ENCODE measurements at regions not wholly inside any gene's neighbourhood (a gene's known extent, or its start where the extent isn't known, plus 50 kb on each side); places are given as distances from the start of the nearest gene placed in this dataset.

DNA sequence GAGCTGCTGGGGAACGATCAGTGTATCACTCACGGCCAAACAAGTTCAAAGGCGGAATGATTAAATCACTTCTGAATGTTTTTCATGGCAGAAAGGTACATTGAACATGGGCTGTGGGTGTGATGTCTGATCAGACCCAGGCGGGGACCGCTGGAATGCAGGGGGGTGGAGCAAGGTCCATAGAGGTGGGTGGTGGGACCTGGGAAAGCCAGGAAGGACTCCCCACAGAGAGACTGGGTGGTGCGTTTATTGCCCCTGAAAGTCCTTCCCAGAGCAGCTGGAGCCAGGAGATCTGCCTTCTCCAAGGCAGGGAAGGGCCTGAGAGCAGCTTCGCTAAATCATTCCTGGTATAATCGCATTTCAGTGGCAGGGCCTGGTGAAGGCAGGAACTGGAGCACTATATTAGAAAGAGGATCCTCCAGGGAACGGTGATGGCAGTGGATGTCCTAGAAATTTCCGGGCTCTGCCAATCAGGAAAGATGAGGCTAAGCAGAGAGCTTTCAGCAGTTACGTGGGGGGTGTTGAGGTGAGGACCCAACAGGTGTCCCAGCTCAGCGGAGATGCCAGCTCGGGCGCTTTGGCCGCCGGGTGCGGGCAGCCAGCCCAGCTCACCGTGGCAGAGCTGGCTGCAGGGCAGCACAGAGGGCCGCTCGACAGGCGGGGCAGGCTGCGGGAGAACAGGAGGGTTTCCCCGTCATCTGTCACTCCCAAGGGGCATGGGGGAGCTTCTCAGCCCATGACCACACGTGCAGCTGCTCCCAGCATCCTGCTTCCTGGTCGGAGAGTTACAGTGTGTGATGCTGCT lies 271.7 kb downstream of the CTTN start:
- DNase-seq: no peak

DNA sequence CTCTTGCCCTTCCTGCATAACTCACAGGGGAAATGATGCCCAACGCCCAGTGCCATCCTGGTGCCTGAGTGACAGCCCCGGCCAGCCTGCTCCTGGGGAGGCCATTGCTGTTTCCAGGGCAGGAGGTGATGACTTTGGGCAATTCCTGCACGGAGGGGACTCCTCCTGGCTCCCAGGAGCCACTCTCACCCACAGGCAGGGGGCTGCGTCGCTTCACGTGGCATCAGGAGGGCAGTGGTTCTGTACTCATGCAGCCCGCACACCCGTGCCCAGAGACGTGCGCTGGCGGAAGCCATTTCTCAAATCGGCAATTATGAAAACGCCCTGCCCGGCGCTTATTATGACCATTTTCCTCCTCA lies 272.3 kb downstream of the CTTN start:
- no peak for DNase-seq

DNA sequence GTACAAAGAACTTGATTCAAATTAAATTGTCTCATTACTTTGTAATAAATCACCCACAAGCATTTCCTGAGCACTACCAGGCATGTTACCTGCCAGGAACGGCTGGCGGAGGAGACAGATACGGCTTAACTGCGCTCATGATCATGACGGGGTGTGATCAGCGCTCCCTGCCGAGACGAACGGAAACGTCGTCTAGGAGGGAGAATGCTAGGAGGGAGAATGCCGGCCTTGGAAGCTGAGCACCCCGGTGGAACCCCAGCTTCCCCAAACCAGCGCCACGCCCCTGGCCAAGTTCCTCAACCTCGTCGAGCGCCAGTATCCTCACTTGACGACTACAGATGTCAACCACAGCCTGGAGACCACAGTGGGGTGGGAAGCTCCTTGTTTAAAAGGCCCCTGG lies 272.8 kb downstream of the CTTN start:
- peak in 3 of 56 donors; percentile 8 to 48 (median 14) for DNase-seq

DNA sequence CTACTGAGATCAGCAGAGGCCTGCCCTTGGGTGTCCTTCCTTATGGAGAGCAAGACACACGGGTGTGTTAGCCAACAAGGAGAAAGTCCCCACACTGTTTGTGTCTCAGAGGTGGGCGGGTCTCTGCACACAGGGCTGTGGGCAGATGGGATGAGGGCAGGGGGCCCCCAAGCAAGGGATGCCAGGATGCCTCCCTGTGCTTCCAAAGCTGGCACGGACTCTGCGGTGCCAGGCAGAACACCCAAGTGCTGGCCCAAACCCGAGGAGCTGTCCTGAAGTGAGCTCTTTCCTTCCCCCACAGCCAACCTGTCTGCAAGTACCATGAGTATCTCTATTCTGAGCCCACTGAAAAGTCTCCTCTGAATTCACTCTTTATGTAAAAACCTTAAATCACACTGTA lies 273.3 kb downstream of the CTTN start:
- no peak for DNase-seq

DNA sequence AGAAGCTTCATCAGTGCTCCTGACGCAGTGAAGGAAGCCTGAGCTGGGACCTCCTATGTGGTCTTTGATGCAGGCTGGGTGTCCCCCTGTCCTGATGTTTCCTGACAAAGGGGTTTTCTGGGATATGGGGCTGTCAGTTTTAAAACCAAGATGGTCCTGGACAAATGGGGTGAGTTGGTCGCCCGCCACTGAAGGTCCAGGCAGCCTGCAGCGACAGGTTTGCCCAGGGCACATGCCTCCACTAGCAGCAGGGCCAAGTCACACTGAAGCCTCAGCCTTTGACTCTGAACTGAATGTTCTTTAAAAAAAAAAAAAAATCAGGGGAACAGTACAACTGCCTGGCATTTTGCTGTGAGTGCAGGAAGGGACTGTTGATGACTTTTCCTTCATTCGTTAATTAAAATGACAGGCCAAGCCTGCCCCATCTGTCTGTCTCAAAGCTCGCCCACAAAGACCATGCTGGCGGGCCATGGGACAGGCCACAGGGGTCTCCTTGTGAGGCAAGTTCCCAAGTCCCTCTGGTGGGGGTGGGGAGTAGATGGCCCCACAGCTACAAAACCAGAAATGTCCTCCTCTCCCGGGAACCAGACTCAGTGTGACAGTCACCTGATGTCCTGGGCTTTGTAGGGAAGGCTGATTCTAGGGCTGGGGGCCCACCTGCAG lies 274.8 kb downstream of the CTTN start:
- DNase-seq: peak in 5 of 56 donors; percentile 9 to 32 (median 12)

DNA sequence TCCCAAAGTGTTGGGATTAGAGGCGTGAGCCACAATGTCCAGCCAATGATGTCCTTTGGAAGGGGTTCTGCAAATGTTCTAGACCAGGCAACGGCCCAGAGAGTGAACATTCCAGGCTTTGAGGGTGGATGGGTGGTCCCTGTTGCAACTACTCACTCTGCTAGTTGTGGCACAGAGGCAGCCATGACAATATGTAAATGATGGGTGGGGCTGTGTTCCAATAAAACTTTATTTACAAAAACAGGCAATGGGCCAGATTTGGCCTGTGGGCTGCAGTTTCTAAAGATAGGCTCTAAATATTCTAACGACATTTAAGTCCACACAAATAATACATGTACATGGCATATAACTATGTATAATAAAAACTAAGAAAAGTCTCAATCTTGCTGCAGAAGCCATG lies 276.3 kb downstream of the CTTN start:
- no peak for DNase-seq

DNA sequence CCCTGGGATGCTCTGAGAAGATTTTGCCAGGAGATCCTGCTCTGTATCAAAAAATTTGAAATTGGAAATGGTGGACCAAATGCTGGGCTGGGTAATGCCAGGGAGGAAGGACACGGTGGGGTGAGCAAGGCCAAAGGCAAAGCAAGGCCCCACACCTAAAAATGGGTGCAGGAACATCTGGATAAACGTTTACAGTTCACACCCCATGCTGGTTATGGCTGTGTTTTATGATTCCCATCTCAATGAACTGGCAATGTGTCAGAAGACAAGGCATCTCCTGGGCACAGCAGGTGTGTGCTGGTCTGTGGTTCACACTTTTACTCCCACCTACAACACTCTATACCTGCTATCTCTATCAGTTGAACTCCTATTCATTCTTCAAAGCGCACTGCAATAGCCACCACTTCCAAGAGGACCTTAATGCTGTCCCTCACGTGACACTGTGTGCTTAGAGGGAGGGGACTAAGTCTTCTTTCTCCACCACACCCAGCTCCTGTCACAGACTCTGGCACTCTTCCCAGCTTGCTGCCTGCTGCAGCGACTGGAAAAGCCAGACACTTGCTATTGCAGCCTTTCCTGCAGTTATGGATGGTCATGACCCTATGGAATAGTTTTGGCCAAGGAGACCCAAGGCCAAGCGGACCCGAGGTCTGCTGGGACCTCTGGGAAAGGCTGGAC lies 277.5 kb downstream of the CTTN start:
- DNase-seq: no peak

DNA sequence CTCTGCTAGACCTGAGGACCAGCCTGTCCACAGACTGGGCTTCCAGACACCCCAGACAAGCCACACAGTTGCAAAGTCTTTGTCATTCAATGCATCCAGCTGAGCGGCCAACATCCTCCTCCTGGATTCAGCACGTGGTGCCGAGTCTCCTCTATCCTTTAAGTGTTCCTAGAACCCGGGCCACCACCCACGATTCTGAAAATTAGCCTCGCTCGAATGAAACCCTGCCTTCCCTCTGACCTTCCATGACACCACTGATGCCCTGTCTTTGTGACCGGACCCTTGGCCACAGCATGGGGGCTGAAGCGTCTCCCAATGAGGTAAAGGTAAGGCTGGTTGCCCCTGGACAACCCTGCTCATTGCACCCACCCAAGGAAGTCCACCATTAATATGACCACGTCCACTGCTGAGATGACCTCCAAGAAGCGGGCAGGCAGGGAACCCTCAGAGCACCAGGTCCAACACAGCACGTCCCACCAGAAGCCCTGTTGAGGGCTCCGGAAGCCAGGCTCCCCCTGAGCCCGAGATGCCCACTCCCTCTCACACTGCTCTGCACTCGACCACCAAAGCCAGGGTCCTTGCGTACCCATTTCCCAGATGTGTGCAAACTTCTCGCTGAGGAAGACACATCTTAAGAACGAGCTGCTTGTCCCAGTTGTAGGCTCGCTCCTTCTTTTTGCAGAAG lies 279.0 kb downstream of the CTTN start:
- DNase-seq: no peak

DNA sequence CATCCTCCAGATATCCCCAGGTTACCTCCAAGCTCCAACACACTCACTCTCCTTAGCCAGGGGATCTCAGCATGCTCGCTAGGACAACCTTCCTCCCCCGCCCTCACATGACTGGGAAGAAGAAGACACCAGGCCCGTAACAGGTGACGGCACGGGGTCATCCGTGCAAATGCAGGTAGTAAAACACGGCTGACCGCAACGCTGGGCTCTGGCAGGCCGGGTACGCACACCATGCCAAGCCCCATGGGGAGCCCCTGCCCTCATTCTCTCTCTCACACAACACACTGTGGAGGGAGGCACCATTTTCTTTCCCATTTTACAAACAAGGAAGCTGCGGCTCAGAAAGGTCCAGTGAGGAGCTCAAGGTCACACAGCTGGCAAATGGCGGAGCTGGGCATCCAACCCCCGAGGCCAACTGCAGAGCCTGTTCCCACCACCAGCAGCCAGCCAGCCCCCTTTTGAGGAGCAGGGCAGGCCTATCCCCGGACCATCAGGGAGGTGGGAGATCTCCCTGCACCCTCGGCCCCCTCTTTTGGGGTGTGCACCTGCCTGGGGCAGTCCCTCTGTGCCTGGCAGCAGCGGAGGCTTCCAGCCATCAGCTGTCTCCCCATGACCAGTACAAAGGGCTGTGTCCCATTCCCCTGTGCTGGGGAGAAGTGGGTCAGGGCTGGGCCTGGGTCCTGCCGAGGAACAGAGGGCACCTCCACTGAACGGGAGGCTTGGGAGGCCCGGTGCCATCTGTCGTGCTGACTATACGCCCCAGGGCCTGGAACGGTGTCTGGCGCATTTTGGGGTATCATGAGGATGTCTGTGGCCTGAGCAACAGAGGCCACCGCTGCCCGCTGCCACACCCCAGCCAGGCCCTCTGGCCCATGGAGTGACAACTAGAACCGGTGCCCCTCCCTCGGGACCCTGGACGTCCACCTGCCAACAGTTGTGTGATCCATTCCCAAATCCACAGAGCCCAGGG lies 280.9 kb downstream of the CTTN start:
- no peak for DNase-seq

DNA sequence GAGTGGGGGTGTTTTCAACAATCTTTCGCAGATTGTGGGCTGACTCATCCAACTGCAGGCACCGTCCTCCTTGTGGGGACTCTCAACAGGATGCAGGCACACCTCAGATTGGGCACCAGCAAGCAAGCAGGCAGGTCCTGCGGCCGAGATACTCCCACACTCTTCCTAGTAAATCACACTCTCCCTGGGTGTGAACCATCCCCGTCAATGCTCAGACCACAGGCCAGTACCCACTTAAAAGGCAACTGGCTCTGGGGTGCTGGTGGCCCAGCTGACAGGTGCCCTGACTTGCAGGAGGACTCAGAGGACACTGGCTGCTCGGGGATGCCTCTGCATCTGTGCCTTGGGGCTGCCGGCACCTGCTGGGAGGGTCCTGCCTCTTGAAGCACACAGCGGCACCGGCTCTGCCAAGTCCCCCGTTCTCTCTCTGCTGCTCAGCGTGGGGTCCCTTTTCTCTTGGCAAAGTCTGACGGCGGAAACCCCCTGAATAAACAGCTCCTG lies 282.5 kb downstream of the CTTN start:
- no peak for DNase-seq

DNA sequence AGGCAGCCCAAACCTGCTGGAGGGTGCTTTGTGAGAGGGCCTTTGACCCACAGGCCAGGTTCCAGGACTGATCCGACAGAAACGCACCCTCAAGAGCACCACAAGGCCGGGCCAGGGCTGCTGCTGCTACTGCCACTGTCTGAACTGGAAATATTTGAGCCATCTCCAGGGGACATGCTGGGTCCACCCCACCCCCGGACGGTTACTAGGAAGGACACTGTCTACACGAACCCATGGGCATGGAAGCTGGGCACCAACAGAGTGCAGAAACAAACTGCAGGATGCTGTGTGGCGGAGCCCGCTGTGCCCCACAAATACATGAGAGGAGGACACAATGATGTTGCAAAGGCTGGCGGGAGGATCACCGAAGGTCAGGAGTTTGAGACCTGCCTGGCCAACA lies 283.7 kb downstream of the CTTN start:
- no peak for DNase-seq

DNA sequence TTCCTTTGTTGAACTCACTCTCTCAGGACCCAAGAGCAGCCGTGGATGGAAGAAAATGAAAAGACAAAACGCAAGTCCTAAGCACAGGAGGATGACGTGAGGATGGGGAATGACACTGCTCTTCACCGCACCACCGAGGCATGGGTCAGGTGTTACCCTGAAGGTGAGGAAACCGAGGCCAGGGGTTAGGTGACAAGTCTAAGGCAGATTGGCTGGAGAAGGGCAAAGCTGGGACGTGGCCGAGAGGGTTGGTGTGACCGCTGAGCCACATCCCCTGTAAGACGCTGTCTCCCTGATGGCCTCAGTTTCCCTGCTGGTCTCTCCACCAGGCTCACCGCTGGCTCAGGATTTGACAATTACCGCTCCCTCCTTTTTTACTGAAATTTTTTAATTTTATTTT lies 284.4 kb downstream of the CTTN start:
- no peak for DNase-seq

DNA sequence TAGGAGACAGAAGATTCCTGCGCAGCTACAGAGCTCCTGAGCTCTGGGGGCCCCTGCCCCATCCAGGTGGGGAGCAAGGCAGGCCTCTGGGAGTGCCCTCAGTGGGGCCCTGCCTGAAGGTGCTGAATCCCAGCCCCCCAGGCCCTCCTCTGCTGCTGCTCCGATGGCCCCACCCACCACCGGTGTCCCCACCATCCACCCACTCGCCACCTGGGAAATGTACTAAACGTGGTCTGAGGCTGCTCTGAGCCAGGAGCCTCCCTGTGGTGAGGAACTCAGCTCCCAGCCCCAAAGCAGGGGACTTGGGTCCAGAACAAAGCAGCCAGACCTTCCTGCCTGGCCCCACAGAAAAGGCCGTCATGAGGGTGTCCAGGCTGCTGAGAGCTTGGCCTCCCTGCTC lies 289.4 kb downstream of the CTTN start:
- no peak for DNase-seq

DNA sequence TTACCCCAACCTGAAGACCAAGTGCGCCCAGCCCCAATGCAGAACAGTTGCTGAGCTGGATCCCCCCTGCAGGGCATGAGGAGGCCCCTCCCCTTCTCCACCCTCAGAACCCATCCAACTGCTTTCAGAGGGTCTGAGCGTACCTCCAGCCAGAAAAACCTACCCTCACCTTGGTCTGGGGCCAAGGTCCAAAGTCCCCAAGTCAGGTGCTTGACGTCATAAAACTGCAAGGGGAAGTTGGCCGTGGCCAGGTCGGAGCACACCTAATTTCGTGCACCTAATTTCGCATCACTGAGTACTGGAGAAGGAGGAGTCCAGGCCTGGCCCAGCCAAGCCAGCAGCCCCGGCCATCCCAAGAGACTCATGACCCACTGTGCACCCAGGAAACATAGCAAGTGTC lies 289.8 kb downstream of the CTTN start:
- no peak for DNase-seq

DNA sequence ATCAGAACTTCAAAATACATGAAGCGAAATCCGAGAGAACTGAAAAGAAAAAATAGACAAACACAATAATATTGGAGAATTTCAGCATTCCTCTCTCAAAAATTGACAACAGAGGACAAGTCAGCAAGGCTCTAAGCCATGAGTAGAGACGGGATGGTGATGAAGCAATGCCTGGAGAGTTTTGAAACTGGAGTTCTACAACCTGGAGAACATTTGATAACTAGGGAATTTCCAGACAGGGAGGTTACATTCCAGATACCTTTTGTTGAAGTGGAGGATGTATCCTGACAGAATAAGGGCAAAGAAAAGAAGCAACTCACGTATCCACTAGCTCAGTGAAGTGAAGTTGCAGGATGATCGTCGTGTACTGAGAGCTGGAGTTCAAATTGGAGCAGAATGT lies 291.4 kb downstream of the CTTN start:
- DNase-seq: no peak

DNA sequence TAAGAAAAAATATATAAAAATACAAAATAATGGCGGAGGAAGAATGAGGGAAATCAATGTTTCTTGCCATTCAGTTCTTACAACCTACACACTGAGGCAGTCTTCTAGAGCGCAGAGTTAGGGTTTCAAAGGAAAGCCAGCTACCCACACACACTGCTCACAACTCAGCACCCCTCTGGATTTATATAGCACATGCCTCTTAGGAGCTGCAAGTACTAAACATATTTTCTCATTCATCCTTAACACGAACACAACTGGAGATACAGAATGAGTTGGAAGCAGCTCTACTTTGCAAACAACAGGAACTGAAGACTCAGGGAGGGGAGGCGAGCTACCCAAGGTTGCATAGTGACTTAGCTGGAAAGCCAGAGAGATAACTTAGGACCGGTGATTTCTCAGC lies 293.8 kb downstream of the CTTN start:
- no peak for DNase-seq

DNA sequence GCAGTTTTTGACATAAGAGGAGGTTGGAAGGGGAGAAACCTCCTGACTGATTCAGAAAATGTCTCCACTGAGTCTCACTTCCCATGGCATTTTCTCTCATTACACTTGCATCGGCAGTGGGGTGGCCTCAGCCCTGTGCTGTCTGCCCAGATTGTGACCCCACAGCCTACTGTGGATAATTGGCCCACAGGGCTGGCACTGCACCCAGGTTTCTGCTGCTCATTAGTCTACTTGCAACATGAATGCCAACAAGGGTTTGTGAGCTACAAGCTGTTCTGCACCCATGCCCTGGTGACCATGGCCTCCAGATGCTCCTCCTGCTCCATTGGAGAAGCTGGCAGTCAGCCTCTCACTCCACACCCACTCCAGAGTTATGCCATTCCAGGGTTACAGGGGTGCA lies 296.0 kb downstream of the CTTN start:
- peak in 42 of 56 donors; percentile 3 to 82 (median 32) for DNase-seq

DNA sequence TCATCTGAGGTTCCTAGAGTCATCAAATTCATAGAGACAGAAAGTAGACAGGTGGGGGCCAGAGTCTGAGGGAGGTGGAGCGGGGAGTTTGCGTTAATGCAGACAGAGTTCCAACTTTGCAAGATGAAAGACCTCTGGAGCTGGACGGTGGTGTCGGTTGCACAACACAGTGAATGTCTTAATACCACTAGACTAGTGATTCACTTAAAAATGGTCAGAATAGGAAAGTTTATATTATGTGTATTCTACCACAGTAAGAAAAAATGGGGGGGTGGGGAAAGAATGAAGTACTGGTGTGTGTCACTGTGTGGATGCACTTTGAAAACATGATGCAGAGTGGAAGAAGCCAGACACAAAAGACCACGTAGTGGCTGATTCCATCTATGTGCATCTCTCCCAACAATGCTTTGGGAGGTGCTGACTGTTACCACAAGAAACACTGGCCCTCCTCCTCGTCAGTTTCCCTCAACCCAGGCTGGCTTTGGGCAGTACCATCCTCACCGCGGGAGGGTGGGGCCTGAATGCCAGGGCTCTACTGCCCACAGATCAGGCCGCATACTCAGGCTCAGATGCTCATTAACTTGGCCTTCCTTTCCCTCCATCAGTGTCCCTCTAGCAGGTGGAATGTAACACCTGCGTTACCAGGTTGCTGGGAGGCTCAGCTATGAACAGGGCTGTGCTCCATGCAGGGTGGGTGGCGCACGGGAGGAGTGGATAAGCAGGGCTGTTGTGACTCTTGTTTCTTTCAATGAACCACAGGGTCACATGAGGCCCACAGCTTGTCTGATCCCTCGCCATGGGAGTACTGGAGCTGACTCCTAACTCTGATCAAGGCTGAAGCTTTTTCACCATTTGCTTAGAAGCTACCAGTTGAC lies 297.0 kb downstream of the CTTN start:
- DNase-seq: no peak

DNA sequence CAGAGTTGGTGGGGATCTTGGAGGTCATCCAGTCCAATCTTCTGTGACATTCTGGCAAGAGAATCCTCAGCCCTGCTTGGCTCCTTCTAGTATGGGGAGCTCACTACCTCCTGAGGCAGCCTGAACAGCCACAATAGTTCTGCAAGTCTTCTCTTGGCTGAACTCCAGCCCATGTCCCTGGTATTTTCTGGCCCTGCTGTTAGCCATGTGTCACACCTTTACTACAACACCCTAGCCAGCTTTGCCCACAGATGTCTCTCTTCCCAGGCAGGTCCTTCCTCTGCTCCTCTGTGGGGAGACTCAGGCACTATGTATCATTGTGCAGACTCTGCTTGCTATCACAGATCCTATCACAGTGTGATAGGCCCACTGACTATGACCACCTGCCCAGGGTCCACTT lies 297.7 kb downstream of the CTTN start:
- DNase-seq: no peak

DNA sequence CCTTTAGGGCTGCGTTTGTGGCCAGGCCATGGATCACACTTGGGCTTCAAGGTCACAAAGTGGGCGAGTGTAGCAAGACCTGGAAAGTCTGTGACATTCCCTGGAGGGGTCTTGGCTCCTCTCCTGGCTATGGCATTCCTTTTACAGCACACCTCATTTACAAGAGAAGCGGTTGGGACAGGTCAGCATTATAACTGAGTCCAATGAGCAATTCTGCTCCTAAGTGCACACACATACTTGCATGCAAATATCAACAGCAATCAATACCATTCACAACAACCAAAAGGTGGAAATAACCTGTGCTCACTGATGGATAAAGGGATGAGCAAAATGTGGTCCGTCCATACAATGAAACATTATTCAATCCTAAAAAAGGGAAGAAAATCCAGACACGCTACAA lies 298.2 kb downstream of the CTTN start:
- DNase-seq: no peak
